Esophagus mucosa (tissue), 1 donor: ENCODE measurements at regions not wholly inside any gene's neighbourhood (a gene's known extent, or its start where the extent isn't known, plus 50 kb on each side); places are given as distances from the start of the nearest gene placed in this dataset.
"Not testable (repeated sequence)": the region's sequence is repeated elsewhere in the genome, so short reads cannot be mapped to it uniquely, and the experiment has no call there.

Experiments used
- ATAC-seq: fragments of 200-7000 bp; cut with Tn5 transposase; one replicate; pipeline ENCODE4 v1.9.1; 2020
- donor health status: DM: yes; HTN: yes; CAD: no.

DNA sequence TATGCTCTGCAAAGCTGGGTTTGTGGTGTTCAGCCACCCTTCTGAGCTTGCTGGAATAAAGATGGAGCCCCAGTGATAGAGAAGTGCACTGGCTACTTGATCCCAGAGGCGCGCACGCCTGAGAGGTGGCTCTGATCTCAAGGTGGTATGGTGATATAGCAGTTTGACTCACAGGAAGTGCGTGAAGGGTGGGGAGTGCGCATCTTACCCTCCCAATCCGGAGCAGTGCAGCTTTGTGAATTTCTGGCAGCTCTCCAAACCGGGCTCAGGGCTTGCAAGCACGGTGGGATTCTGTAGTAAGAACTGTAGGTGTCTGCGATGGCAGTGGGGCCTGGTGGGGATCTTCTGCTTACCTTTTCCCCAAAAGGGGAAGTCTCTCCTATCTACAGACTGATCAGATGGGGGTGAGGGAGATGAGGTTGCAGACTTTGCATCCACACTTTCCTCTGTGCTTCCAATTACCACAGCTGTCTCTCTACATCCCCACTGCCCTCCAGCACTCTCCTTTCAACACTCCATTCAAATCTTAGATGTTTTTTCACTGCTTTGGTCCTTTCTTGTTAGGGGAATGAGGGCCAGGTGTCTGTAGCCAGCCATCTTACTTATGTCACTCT lies 197.4 kb upstream of the SLC38A2 start:
- ATAC-seq = no peak

GRCh38 chr12:46567667-46568066 lies 195.1 kb upstream of the SLC38A2 start:
- no peak for ATAC-seq

DNA sequence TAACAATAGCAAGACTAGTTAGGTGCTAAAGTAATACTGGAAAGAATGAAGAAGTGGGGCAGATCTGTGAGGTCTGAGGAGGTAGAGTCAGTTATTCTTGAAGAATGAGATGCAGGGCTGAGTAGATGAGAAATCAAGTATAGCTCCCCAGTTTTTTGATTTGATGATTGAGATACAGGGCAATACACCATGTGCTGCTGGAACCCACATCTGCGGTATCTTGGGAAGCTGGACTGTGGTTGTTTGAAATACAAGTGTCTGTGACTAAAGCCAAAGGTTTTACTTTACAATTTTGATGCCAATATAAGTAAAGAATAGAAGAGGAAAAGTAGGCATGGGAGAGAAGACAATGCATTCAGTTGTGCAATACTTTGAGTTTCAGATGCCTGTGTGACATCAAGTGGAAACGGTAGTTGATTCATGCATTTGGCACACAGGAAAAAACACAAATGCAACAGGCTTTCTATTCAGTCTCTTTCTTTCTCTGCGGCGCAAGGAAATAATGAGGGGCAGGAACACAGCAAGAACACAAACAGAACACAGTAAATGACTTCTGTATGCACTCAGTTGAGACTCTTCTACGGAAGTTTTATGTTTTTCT lies 190.2 kb upstream of the SLC38A2 start:
- peak; percentile 64 for ATAC-seq

DNA sequence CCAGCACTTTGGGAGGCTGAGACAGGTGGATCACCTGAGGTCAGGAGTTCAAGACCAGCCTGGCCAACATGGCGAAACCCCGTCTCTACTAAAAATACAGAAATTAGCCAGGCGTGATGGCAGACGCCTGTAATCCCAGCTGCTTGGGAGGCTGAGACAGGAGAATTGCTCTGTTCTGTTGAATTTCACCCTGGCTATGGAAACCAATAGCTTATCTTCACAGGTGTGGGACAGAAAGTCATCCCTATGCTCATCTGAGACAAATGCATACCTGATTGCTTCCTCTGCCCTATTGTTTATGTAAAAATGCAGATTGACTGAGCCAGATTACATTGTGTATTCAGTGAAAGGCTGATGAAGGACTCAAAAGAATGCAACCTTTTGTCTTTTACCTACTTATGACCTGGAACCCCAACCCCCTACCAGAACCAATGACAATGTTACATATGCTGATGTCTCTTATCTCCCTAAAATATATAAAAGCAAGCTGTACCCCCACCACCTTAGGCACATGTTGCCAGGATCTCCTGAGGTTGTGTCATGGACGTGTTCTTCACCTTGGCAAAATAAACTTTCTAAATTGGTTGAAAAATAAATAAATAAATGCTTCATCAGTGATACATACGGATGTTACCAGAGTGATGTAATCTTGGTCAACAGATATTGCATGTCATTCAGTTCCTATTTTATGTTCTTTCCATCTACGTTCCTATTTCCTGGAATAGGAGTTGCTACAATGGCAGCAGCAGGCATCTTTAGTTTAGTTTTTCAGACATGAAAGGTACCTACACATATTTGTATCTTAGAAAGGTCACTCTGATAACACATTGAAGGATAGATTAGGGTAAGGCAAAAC lies 189.4 kb upstream of the SLC38A2 start:
- not testable (repeated sequence) for ATAC-seq

- ATAC-seq = no peak
These were observed 188.3 kb upstream of the SLC38A2 start for GRCh38 chr12:46560874-46561273.

GRCh38 chr12:46560089-46560488 lies 187.5 kb upstream of the SLC38A2 start:
- peak; percentile 14 for ATAC-seq

GRCh38 chr12:46559311-46559710 lies 186.7 kb upstream of the SLC38A2 start:
- peak; percentile 41 for ATAC-seq

DNA sequence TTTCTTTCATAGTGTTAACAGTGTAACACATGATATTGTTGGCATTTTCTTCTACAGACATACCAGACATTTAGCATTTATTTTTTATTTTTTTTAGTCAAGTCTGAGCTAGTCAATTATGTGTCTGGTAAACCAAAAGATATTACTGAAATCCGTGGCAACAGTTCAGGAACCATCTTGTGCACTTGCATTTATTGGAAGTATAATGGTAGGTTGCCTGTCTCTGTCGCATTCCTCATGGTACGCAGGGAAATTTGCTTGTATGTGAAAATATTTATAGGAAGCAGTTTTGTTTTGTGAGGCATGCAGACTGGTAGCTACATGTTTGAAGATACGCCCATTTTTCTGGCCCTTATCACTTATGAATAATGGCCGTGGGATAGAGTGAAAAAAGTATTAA lies 186.1 kb upstream of the SLC38A2 start:
- ATAC-seq = no peak

DNA sequence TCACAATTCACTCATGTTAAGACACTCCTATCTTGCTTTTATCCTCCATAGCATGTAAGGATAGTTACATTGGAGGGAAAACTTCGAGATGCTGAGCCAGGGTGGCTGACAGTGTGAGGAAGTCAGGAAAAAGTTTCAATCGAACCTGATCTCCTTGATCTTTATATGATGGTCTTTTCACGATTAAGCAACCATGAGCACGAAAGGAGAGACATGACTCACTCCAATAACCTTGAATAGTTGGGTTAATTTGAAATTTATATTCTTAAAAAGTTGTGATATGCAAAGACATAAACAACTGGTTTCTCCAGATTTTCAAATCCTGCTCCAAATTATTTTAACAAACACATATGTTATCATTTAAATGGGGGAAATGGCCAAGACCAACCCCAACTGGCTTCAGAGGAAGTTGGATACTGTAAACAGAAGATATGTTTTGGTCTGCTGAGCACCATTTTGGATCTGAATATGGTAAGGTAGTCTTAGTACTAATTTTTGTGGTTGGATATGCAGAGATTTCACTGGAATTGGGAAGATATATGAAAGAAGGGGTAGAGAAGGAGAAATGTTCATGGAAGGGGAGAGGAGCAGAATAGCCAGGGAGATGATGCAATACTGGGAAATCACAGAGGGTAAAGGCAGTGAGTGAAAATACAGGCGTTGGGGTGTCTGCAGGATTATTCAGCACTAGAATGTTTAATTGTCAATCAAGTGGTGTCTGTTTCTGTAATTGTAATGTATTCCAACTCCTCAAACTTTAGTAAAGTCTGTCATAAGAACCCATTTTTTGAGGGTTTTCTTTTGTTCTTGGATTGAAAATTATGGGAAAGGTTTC lies 185.2 kb upstream of the SLC38A2 start:
- no peak for ATAC-seq

DNA sequence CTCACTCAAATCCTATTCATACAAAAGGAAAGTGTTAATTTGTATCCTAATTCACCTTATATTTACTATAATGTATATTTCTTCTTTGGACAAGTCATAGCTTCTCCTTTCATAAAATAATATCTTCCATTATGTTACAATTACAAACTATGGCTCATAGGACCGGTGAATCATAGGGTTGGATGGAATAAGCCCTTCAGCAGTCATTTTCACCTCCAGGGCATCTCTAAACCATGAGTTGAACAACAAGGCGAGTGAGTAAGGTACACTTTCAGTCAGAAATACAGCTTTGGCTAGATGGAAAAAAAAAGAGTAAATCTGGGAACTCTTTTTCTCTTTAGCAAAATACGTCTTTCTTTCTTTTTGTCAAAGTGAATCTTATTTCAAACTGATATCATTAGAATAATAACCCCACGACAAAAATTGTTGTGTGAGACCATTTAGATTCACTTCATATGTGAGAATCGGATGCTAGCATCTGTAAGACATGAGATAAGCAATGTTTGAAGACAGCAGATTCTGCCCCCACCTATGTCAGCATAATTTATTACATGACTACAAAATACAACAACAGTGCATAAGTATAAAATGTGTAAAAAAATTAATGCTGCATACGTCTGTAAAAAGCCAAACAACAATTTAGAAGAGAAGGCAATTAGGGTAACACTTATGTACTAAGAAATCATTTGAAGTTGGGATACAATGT lies 184.4 kb upstream of the SLC38A2 start:
- ATAC-seq = peak; percentile 90

DNA sequence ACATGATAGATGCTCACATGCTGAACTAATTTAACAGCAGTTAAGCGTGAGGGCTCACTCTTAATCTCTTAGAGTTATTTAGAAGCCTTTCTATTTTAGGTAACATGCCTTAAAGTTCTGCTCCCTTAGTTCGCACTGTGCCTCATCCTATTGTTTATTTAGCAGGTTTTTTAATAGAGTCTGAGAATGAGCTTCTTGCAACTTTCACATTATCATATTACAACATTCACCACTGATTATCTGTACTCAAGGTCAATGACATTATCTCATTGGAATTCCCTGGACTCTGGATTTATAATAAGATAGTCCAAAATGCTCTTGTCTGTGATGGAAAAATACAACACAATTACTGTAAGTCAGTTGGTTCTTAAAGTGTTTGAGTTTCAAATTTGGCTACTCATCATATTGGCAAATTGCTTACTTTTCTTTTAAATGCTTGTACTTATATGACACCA lies 183.6 kb upstream of the SLC38A2 start:
- peak; percentile 40 for ATAC-seq

GRCh38 chr12:46555406-46555852 lies 182.9 kb upstream of the SLC38A2 start:
- no peak for ATAC-seq

DNA sequence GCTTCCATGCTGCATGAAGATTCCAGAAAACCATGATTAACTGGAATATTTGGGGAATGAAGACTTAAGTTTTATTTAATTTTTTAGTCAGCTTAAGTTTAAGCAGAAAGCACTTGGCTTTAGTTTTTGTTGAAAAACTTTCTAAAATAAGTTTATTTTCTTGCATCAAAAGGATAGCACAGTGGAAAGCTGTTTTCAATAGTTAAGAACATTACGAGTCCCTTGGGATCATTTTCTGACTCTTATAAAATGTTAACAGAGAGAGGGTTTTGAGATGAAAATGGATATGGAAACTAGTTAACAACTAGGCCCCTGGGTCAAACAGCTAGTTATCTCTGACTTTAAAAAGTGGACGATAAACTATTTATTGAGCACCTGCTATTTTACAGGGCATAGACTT lies 181.9 kb upstream of the SLC38A2 start:
- no peak for ATAC-seq

- no peak for ATAC-seq
These were observed 181.3 kb upstream of the SLC38A2 start for GRCh38 chr12:46553911-46554310.

GRCh38 chr12:46553266-46553665 lies 180.7 kb upstream of the SLC38A2 start:
- ATAC-seq = peak; percentile 39

DNA sequence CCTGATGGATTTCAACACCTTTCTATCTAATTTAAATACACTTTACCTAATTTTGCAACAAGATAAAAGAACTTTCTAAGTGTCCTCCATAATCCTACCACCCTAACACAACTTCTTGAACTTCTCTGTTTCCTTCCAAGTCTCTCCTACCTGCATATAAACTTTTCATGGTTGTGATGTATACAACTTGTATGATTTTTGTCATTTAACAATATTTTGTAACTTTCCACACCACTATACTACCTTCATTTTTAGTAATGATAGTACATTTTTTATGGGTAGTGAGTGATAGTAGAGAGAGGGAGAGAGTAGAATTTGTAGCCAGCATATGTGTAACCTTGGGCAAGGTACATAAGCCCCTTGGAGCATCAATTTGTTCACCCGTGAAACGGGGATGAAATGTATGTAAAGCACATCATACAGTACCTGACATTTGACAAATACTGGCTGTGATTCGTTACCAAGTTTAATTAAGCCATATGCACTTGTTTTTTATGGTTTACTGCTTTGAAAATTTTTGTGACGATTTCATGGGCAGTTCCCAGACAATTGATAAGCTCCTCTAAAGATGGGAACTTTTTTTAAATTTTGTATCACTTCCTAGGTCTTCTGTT lies 177.8 kb upstream of the SLC38A2 start:
- no peak for ATAC-seq

GRCh38 chr12:46549527-46550265 lies 177.1 kb upstream of the SLC38A2 start:
- peak; percentile 87 for ATAC-seq

GRCh38 chr12:46548605-46549071 lies 176.1 kb upstream of the SLC38A2 start:
- peak; percentile 69 for ATAC-seq

DNA sequence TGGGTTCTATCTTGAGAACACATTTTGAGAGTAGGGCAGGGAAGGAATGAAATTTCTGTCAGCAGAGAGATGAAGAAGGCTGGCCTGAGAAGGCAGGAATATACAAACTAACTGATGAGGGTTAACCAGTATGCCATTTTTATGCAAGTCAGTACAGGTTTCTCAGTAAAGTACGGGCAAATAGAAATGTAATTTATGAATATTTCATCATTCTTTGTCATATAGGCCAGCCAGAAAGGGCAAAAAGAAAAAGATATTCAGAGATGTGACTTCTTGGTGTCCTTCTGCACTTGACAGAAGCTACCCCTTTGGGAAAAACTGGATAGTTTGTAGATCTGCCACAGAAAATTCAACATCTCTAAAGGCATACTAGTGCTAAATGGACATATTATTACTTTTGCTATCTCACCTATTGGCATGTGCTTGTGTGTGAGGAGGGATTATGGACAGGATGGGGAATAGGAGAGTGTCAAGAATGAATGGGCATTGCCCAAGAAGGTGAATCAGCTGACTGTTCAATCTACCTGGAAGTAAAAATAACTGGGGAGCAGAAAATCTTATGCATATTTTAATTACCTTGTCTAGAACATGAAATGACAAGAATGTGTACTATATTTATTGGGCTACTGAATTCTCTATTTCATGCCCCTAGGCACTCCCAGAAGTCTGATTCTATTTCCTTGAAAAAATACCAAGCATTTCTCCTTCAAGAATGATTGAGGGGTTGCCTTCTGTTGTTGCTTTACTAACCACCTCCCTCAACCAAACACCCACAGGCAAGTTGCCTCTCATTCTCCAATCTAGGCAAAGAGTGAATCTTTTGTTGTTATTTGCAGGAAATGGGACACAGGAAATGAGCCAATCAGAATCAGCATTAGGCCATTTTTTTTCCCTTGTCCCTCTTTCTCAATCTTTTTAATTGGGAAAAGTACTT lies 175.1 kb upstream of the SLC38A2 start:
- peak; percentile 72 for ATAC-seq
